Hematopoietic multipotent progenitor cell treated with erythropoietin and hydrocortisone succinate and interleukin-3 and kit ligand, for 6 days (in vitro differentiated cells): ENCODE measurements at regions not wholly inside any gene's neighbourhood (a gene's known extent, or its start where the extent isn't known, plus 50 kb on each side); places are given as distances from the start of the nearest gene placed in this dataset.

ENCODE experiments used
- DNase-seq: peaks from one replicate; pipeline ENCODE4 v3.0.0-alpha.2; 2015

DNA sequence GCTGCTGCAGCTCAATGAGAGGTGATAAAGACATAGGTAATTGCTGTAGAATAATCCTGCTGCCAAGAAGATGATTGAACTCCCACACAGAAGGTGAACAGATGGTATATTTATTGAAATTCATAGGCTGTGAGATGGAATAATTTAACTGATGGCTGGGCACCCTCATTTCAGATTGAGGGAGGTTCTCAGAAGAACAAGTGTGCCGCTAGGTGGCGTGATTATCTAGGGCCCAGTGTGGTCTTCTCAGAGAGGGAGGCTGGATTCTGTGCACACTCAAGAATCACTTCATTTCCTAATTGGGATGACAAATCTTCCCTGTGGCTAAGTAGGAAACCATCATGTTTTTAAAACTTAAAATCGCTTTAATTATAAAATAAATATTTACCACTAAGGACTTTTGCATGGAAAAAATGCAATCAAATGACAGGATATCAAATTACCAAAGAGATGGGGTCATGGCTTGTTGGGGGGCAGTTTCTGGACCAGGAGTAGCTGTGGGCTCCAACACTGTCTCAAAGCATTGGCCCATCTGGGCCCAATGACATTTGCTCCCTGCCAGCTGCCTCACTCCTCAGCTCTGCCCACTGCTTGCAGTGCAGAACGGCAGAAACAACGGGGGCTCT is 132.3 kb downstream of the SNAPC1 start:
- peak; percentile 86 for DNase-seq

DNA sequence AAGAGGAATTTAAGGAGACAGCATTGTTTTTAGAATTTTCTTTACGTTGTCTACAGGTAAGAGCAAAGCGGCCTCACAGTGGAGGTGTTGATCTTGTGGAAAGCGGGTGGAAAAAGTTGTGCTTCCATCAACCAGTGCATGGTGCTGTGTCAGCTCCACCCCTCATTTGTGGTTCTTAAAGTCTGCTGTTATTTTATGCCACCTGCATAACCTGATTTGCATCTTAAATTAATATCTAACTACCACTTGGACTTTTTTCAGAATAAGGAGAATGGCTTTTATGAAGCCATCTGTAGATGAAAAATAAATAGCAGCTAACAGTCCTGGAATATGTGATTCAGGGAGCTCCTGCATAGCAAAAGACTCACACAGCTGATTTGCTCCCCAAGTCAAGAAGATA is 135.1 kb downstream of the SNAPC1 start:
- DNase-seq = no peak

DNA sequence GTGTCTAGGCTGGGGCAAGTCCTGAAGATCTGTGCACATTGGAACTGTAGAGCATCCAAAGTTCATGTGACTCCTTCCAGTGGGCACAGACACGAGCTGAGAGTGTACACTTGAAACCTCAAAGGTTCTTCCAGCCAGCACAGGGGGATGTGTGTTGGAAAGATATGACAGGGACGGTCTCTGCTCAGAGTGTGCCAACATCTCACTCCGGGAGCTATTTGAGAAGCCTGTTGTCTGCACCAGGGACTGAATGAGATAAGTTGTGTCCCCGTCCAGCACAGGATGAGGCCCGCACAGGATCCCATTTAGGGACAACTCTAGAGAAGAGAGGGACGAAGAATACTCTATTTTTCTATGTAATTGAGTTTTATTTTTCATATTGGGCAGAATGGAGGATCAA is 136.3 kb downstream of the SNAPC1 start:
- DNase-seq = no peak

DNA sequence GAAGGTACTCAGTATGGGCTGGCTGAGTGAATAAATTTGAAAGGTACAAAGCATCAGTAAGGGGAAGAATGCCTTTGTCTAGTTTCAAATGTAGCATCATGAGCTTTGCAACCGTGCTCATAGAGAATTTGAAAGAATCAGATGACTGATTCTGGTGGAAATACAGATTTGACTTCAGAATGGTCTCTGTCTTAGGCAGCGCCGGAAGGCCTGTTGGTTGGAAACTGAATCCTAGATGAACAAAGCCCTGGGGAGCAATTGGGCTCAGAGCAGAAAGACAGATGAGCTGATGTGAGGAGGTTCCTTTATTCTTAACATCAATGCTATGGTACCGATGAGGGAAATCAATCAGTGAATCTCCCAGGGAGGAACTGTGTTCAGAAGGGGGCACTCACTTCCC is 137.3 kb downstream of the SNAPC1 start:
- no peak for DNase-seq

DNA sequence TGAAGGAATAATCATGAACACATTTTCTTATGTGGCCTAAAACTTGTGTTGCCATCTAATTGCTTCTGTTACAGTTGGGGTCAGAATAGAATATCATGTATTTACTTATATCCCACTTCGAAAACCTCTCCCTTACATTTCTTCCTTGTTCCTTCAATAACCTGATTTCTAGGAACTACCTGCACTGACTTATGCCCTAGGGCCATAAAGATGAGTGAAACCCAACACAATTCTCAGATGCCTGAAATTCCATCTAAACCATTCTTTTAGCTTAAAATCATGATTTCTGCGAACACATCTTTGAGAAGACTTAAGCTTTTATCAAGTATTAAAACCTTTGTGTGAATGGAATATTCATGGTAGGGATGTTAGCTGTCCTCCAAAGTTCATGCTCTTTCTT is 142.7 kb downstream of the SNAPC1 start:
- DNase-seq = no peak

DNA sequence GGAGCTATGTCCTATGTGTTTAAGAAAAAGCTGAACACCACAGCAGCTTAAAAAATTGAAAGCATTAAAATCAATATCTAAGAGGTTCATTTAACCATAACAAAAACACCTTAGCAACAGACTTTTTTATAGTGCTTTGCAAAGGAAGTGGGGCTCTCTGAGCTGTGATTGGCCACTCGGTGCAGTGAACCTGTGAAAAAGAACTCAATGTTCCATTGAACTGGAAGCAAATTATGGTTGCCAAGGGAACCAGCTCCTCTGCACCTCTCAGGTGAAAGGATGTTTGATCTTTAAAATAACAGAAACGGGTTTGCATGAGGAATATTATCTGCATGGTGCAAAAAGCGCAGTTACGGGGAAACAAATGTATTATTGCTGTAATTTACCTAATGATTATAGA is 149.4 kb downstream of the SNAPC1 start:
- no peak for DNase-seq

DNA sequence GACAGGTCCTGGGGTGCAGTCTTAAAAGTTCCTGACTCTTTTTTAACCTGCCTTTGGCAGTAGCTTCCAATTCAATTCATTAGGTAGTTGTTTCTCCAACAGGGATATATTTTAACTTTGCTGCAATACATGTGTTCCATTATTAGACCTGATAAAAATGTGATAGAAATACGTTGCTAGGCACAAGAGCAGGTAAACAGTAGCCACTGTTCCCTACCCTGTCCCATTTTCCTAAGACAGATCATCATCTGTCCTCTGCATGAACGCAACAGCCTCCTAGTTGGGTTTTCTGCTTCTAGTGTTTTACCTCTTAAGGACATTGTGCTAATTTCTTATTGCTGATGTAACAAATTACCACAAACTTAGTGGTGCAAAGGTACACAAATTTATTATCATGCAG is 156.8 kb downstream of the SNAPC1 start:
- no peak for DNase-seq

DNA sequence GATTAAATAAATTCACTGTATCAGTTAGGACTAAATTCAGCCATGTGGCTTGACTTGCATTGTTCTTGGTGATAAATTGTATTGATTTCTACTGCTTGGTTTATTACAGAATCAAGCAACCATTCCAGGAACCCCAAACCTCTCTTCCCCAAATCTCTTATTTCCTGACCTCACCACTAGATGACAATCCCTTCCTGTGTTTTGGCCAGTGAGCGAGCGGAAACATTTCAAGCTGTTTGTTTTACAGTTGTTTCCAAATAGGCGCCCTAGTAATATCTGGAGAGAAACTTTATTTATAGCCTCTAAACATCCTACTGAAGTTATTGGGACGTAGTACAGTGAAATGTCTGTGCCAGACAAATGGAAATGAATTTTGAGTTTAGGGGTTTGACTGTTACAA is 161.1 kb downstream of the SNAPC1 start:
- DNase-seq = no peak

DNA sequence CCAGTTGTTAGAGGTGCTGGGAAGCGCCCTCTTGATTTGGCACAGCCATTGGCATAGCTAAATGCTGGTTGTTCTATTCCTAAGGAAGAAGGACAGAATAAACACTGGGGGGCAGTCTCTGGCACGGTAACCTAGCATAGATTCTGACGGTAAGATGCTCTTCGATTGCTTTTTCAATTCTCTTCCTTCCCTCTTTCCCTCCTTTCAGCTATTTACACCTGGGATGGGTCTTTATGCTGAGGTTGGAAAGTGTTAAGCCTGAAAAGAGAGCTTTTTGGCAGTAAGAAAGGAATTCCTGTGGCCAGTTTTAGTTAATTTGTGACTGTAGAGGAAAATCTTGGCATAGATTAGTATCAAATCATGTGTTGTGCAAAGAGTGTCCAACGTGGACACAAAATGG is 162.8 kb downstream of the SNAPC1 start:
- peak; percentile 25 for DNase-seq

DNA sequence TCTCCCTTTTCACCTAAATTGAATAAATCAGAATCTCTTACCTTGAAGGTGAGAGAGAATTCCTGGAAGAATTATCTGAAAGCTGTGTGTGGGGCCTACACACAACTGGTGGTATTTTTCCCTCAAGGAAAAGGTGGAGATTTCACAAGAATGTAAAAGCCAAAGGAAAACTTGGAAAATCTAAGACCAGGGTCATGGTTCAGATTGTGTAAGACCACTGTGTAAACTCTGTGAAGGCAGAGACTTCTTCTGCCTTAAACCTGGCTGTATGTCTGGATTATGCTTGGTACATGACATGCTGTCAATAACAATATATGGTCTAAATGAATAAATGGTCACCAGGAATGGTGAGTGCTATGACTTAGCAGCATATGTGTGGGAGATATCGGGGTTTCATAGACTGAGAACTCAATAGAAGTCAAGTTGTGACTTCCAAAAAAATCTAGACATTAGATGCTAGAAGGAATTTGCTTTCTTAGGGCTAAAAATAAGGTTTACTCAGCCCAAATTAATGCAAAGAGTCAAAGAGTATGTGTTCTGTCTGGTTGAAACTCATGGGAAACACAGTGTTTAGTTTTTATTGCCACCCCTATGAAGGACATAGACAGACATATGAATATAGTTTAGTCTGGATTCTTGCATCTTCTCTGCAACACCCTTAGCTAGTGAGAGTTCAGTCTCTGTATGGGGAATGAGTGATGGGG is 163.7 kb downstream of the SNAPC1 start:
- no peak for DNase-seq

DNA sequence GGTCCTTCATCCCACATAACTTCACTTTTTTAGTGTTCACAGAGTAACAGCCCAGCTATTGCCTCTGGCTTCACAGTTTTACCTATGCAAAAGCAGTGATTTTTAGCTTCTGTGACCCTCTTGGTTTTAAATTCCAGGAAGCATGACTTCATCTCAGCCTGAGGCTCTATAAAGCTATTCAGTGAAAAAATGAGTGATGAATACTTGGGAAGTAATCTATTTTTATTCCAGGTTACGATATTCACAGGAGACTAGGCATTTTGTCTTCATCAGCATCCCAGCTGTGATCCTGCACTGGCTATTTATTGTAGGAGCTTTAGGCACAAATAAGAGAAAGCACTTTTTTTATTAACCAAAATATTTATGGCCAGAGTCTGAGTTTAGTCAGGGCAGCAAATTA is 164.8 kb downstream of the SNAPC1 start:
- DNase-seq = no peak

DNA sequence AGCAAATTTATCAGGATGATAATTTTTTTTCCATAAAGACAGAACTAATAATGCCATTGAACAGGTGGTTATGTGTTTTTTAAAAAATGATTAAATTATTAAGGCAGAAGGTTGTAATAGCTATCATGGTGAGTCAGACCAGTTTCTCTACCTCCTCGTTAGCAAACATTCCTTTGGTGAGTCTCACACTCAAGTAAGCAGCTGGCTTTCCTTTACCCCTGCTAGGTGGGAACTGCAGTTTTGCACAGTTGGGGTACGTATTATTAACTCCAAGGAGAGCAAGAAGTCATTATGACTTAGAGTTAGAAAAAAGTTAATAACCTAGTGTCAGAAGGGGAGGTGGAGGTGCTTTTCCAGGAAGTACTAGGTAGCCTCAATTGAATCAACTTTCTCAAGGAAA is 165.3 kb downstream of the SNAPC1 start:
- no peak for DNase-seq

DNA sequence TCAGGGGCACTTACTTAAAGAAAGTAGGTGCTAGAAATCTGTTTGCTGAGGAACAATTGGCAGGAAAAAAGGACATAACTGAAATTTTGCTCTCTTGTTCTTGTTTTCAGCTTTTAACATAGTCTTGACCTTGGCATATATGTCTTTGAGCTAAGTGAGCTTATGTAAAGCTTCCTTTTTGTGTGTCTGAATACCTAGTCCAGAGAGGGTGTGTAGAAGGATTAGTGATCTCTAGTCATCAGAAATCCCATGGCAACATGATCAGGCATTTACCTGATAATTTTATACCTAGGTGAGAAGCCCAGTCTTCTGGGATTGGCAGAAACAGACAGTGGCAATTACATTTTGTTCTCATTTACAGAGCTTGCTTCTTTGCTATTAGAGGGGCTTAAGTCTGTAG is 166.1 kb downstream of the SNAPC1 start:
- DNase-seq = no peak

DNA sequence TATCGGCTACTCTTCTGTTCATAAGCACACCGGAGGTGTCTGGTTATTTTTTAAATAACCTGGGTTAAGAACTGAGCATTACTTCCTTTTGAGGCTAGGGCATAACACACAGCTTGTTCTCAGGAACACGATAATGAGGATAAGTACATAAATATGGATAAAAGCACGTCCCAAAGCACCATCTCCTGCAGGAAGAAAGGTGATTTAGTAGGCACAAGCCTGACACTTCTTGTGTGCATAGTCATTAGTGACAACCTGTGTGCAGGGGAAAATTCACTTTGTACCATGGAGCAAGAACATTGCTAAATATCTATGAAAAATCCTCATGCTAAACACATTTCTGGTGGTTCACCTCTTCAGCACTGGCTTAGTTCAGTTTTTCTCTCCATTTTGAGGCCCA is 166.5 kb downstream of the SNAPC1 start:
- no peak for DNase-seq

DNA sequence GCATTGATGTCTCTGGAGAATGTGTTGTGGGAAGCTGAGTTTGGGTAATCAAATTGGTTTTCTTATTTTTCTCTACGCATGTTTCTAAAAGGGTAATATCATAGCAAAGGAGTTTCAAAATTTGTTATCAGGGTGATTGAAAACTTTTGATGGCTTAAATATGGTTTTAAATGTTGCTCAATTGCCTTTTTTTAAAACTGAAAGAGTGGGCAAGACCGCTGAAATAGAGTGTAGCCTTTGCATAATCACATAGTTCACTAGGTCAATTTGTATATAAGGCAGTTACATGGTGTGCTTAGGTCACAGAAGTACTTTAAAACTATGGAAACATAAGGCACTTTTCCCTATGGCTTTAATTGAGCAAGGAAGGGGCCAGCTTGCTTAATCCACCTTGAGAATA is 167.4 kb downstream of the SNAPC1 start:
- DNase-seq = no peak

DNA sequence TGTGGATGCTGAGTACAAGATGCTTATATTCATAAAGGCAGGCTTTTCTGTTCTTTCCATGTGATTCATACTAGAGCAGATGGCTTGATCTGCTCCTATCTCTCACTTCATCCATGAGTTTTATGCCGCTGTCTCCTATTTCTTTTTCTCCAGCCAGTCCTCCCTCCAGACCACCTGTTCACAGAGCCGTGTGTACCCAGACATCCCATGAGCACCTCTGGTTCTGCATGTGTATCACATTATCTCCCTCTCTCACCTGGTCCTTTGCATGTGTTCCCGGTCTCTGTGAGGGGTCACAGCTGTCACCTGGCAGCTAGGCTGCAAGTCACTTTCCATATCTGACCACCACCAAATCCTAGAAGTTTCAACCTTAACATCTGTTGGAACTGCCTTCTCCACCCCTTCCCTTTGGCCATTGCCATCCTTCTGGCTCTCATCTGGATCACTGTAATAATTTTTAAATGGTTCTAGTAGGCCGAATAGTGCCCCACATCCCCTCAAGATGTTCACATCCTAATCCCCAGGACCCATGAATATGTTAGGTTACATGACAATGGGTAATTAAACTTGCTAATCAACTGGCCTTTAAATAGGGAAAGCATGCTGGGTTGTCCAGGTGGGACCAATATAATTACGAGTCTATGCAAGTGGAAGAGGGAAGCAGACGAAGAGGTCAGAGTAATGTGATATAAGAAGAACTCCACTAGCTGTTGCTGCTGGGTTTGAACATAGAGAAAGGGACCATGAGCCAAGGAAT is 168.1 kb downstream of the SNAPC1 start:
- DNase-seq = no peak

DNA sequence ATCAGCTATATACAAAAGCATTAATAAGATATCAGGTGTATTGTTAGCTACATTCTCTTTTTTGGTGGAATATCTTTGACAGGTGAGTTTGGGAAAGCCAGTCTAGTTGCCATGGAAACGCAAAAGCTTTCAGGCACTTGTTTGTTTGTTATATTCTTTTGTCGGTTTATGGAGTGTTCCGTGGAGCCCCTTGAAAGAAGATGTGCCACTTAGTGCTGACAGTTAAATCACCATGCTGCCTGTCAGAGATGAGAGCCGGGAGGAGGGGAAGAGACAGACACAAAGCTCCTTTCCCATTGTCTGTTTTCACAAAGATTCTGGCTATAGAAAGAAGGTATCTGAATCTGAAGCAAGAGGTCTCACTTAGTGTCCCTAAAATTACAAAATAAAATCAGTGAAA is 170.8 kb downstream of the SNAPC1 start:
- DNase-seq = no peak

DNA sequence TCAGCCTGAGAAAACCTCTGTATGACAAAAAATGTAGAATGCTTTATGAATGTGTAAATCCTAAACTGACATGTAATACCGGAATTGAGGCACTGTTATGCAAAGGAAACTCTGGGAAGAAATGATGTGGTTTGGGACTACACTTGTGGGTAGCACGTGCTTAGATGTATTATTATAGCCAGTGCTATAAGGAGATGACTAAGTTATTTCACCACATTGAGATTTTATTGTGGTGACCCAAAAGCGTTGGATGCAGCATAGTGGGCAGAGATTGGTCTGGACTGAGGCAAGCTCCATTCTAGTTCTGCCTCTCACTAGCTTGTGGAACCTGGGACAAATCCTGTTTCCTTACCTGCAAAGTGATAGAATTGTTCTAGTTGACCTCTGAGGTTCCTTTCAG is 172.2 kb downstream of the SNAPC1 start:
- DNase-seq = no peak

DNA sequence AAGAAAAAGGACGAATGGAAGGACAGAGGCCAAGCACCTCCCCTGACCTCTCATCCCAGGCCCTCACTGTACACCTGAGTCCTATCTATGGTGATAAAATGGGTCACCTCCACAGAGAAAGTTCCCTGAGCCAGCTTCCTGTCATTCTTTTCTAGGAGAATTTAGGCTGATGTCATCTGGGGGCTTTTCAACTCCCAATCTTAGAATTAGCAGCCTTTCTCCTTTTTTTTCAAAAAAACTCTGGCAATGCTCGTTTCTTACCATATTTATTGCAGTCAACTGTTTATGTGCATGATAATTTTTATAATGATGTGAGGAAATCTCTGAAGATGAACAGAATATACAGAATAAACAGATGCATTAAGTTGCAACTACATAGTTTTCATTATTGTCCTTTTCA is 177.6 kb downstream of the SNAPC1 start:
- no peak for DNase-seq

DNA sequence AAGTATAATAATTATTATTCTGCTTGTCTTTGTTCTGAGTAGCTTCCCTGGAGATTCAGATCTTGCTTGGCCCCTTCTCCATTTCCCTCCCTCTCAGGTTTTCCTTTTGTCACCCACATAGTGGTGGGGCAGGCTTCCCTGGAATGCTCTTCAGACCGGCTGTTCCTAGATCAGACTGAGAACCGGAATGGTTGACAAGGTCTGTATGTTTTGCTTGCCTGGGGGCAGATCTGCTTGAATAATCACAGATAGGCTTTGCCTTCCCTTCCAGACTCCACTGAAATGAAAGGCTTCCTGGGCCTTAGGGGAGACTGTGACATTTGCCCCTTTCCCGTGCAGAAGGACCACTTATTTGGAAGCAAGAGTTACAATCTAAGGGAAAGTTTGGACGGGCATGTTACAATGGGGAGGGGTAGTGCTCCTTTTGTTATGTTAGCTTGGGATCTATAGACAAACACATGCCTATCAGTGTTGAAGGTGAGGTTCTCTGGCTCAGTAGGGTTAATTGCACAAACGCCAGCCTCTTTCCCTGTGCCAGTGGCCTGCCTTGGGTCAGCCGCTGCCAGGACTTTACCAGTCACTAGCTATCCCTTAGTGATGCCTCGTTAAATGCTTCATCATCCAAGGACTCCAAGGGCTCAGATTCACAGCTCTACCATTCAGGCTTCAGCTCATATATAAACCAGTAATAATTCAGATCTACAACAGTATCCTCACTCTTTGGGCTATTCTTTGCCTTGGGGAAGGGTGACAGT is 178.6 kb downstream of the SNAPC1 start:
- no peak for DNase-seq

DNA sequence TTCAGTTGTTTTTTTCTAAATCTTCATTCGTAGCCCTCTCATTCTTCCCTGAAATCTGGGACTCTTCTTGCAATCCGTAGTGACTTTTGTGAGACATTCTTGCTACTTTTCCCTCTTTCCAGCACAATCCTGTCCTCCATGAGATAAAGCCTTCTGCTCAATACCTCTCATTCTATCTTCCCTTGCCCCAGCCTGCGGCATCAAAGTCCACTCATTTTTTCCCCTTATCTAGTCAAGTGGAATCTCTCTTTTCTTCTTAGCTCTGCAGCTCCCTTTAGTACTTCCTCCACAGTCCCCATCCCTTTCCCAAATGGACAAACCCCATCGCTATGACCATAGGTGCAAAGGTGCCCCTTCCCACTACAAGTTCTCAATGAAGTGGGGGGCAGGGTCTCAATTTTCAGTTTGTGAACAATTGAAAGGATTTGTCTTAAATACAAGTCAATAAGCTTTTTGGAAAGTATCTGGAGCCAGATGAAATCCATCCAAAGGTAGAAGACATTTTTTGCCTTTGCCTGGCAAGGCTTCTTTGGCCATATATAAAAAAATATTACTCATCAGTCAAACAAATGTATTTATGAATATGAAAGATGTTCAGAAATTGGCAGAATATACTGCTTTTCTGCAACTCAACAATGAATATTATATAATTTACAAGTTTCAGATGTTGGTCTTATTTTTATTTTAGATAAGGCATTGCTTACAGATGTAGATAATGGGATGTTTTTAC is 179.4 kb downstream of the SNAPC1 start:
- no peak for DNase-seq

DNA sequence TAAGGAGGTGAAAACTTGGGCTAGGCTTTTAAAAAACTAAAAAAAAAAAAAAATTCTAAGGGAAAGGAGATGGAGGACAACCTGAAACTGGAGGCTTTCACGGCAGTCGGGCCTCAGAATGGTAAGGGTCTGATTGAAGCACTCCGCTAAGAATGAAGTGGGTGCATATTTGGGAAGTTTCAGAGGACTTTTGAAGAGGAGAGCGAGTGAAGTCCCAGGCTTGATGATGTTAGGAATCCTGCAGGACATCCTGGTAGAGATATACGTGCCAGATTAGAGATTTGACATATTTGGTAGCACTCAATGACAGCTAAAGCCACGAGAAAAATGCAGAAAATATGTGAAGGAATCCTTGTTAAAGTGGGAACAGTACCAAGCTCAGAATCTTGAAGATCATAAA is 186.2 kb downstream of the SNAPC1 start:
- no peak for DNase-seq

DNA sequence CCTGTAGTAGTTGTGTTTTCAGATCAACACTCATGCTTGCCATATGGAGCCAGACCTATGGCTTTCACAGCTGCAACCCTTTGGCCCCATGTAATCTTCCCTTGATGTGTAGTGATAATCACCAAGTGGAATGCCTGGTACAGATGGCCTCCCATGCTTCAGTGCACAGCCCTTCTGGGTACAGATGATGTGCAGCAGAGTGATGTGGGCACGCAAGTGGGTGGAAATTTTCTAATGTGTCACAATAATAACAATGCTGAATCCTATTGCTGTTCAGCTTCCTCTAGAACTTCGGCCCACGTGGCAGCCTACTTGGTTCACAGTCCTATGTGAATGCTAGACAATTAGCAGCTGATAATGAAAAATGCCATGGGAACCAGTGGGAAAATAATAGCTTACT is 188.1 kb downstream of the SNAPC1 start:
- DNase-seq = no peak
